ENCODE measurements at regions not wholly inside any gene's neighbourhood (a gene's known extent, or its start where the extent isn't known, plus 50 kb on each side); places are given as distances from the start of the nearest gene placed in this dataset.

DNA sequence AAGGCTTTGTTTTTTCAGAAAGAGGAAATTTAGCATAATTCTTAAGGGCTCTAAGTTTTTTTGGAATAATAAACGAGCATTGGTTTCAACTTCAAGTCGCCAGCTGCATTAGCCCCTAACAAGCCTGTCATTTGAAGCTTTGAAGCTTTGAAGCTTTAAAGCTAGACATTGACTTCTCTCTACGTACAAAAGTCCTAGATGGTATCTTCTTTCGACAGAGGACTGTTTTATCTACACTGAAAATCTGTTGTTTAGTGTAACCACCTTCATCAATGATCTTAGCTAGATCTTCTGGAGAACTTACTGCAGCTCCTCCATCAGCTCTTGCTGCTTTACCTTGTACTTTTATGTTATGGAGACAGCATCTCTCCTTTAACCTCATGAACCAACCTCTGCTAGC is 79.6 kb upstream of the TMEM72 start:
- intact Hi-C loops (cut with micrococcal nuclease), result no loop called here
- WGBS (ENCODE audit: insufficient coverage, low coverage, missing lambda C conversion rate), result under 1% methylated on average over 4 of the region's 4 CpGs
- no peak for ATAC-seq
- ChIA-PET CTCF (ENCODE audit: low intra/inter-chr PET ratio) (no interaction called here), POLR2A (interaction anchor here (0.7 kb wide), 1 partner anchor 18 kb away, joined by 3 read pairs; no protein-coding TSS in a partner anchor)
- in situ Hi-C loops (cut with MboI), result no loop called here
- Histone ChIP-seq H3K27me3 (ENCODE audit: control insufficient read depth in 2 of 2, insufficient read depth in 2 of 2, low read length in 2 of 2) (peaks cover 5 to 27% of the 10 kb centered on the region in 2 experiments), H3K9me1 (ENCODE audit: control insufficient read depth, insufficient read depth, low read length) (no peaks in the 10 kb centered on the region), H3K4me3 (no peak overlapping the region), H3K79me2 (ENCODE audit: control insufficient read depth, insufficient read depth, low read length) (no peaks in the 10 kb centered on the region), H3K9me3 (replicated peaks; ENCODE audit: control insufficient read depth, insufficient read depth, low read depth, low read length) (no peaks in the 10 kb centered on the region), H3K4me2 (ENCODE audit: insufficient read depth, low read length) (no peak overlapping the region), H4K20me1 (replicated peaks; ENCODE audit: control insufficient read depth, insufficient read depth, low read length) (no peaks in the 10 kb centered on the region), H3K27ac (ENCODE audit: extremely low read depth, low read depth, low read length) (no peak overlapping the region), H3K36me3 (ENCODE audit: control insufficient read depth, insufficient read depth, low read length) (no peaks in the 10 kb centered on the region), H2AFZ (ENCODE audit: low read depth, low read length) (no peak overlapping the region), H3K9ac (ENCODE audit: insufficient read depth in 1 of 2, low read depth in 2 of 2, low read length in 2 of 2) (no peak overlapping the region), H3K4me1 (replicated peaks in 1 of 2; ENCODE audit: control insufficient read depth in 2 of 2, insufficient read depth in 2 of 2, low read length in 2 of 2) (no peaks in the 10 kb centered on the region)
- no TSS peak for BruUV-seq (replicated peaks)
- DNase-seq (ENCODE audit: extremely low read depth in 1 of 4, low spot score in 3 of 4), result no peak
- FAIRE-seq, result no peak
- TF ChIP-seq MAZ (CRISPR knock-in tag; conservative IDR thresholded peaks at IDR 0.05 in 1 of 2, IDR thresholded peaks at IDR 0.05 in 1 of 2) (no peak), ZNF217 (CRISPR knock-in tag; IDR thresholded peaks at IDR 0.05) (no peak), GABPB1 (CRISPR knock-in tag; IDR thresholded peaks at IDR 0.05) (no peak), MCM7 (IDR thresholded peaks at IDR 0.05) (no peak), ZNF354B (CRISPR knock-in tag; IDR thresholded peaks at IDR 0.05) (no peak), CHD2 (IDR thresholded peaks at IDR 0.05; ENCODE audit: low read depth, low read length) (no peak), ZBTB7A (IDR thresholded peaks at IDR 0.05; ENCODE audit: borderline replicate concordance, control insufficient read depth, low read depth, low read length) (no peak), CBX3 (IDR thresholded peaks at IDR 0.05; ENCODE audit: borderline replicate concordance in 1 of 2, low read length in 2 of 2) (no peak), MXI1 (IDR thresholded peaks at IDR 0.05; ENCODE audit: low read depth, low read length) (no peak)
- TF ChIP-seq, protein P1, sequence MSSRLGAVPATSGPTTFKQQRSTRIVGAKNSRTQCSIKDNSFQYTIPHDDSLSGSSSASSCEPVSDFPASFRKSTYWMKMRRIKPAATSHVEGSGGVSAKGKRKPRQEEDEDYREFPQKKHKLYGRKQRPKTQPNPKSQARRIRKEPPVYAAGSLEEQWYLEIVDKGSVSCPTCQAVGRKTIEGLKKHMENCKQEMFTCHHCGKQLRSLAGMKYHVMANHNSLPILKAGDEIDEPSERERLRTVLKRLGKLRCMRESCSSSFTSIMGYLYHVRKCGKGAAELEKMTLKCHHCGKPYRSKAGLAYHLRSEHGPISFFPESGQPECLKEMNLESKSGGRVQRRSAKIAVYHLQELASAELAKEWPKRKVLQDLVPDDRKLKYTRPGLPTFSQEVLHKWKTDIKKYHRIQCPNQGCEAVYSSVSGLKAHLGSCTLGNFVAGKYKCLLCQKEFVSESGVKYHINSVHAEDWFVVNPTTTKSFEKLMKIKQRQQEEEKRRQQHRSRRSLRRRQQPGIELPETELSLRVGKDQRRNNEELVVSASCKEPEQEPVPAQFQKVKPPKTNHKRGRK (tag; IDR thresholded peaks at IDR 0.05), result no peak
- TF ChIP-seq, protein P2, sequence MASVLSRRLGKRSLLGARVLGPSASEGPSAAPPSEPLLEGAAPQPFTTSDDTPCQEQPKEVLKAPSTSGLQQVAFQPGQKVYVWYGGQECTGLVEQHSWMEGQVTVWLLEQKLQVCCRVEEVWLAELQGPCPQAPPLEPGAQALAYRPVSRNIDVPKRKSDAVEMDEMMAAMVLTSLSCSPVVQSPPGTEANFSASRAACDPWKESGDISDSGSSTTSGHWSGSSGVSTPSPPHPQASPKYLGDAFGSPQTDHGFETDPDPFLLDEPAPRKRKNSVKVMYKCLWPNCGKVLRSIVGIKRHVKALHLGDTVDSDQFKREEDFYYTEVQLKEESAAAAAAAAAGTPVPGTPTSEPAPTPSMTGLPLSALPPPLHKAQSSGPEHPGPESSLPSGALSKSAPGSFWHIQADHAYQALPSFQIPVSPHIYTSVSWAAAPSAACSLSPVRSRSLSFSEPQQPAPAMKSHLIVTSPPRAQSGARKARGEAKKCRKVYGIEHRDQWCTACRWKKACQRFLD (CRISPR knock-in tag; IDR thresholded peaks at IDR 0.05), result no peak
- TF ChIP-seq, protein P3, sequence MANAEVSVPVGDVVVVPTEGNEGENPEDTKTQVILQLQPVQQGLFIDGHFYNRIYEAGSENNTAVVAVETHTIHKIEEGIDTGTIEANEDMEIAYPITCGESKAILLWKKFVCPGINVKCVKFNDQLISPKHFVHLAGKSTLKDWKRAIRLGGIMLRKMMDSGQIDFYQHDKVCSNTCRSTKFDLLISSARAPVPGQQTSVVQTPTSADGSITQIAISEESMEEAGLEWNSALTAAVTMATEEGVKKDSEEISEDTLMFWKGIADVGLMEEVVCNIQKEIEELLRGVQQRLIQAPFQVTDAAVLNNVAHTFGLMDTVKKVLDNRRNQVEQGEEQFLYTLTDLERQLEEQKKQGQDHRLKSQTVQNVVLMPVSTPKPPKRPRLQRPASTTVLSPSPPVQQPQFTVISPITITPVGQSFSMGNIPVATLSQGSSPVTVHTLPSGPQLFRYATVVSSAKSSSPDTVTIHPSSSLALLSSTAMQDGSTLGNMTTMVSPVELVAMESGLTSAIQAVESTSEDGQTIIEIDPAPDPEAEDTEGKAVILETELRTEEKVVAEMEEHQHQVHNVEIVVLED (CRISPR knock-in tag; IDR thresholded peaks at IDR 0.05), result no peak

Measured in K562 (cell line).